H1 (cell line): ENCODE measurements at regions not wholly inside any gene's neighbourhood (a gene's known extent, or its start where the extent isn't known, plus 50 kb on each side); places are given as distances from the start of the nearest gene placed in this dataset.

Experiments used
- BCL11A ChIP-seq, 2 experiments: IDR thresholded peaks; one replicate each; pipeline ENCODE4 v1.6.1; 2011; ENCODE audit warnings: low read depth in 2 of 2, low read length in 2 of 2, mild to moderate bottlenecking in 2 of 2
- CTCF ChIP-seq, 3 experiments: IDR thresholded peaks; 1 replicate in 2 of 3; 2 replicates in 1 of 3; pipeline versions ENCODE4 v1.5.1 to v1.6.1; 2011; ENCODE audit warnings: low read length in 3 of 3, mild to moderate bottlenecking in 3 of 3, inconsistent platforms in 2 of 3, low read depth in 1 of 3, moderate library complexity in 1 of 3; ENCODE audit not compliant: insufficient read depth in 1 of 3; ENCODE audit errors: control extremely low read depth in 1 of 3
- SIRT6 ChIP-seq: IDR thresholded peaks from one replicate; pipeline ENCODE4 v1.7.1; 2012; ENCODE audit warnings: low read length, inconsistent platforms
- TBP ChIP-seq: IDR thresholded peaks from 2 replicates; pipeline ENCODE4 v1.6.1; 2011; ENCODE audit warnings: low read depth, low read length, improper control_type of control experiment
- TCF12 ChIP-seq: IDR thresholded peaks from 2 replicates; pipeline ENCODE4 v1.6.1; 2011; ENCODE audit warnings: low read depth, mild to moderate bottlenecking, low read length
- TF ChIP-seq, protein P1 (sequence below): IDR thresholded peaks from 2 replicates; pipeline ENCODE4 v1.6.1; 2011; ENCODE audit warnings: low read length, improper control_type of control experiment

GRCh38 chr4:151851354-151851753, 90.5 kb upstream of the GATB start (continued):
- TF ChIP-seq CTCF (IDR thresholded peaks at IDR 0.05; ENCODE audit: control extremely low read depth in 1 of 3, insufficient read depth in 1 of 3, low read depth in 1 of 3, low read length in 3 of 3) (no peak), TCF12 (no peak), TBP (no peak), SIRT6 (no peak), BCL11A (IDR thresholded peaks at IDR 0.05; ENCODE audit: low read depth in 2 of 2, low read length in 2 of 2) (no peak)
- TF ChIP-seq, protein P1, sequence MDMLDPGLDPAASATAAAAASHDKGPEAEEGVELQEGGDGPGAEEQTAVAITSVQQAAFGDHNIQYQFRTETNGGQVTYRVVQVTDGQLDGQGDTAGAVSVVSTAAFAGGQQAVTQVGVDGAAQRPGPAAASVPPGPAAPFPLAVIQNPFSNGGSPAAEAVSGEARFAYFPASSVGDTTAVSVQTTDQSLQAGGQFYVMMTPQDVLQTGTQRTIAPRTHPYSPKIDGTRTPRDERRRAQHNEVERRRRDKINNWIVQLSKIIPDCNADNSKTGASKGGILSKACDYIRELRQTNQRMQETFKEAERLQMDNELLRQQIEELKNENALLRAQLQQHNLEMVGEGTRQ, result no peak
